Stromal cell of bone marrow (primary cell): ENCODE measurements at regions not wholly inside any gene's neighbourhood (a gene's known extent, or its start where the extent isn't known, plus 50 kb on each side); places are given as distances from the start of the nearest gene placed in this dataset.
"Not testable (repeated sequence)": the region's sequence is repeated elsewhere in the genome, so short reads cannot be mapped to it uniquely, and the experiment has no call there.

Experiments
- DNase-seq: peaks from one replicate; pipeline ENCODE4 v3.0.0-alpha.2; 2012; ENCODE audit warnings: low read depth

GRCh38 chr1:18561967-18562366 is 68.7 kb upstream of the PAX7 start:
- DNase-seq, result no peak

GRCh38 chr1:18564676-18565075 is 66.0 kb upstream of the PAX7 start:
- no peak for DNase-seq

- DNase-seq, result no peak
Measured at GRCh38 chr1:18565321-18565720, 65.3 kb upstream of the PAX7 start.

- DNase-seq, result no peak
Measured at GRCh38 chr1:18568489-18568888, 62.2 kb upstream of the PAX7 start.

- no peak for DNase-seq
Measured at GRCh38 chr1:18569251-18569650, 61.4 kb upstream of the PAX7 start.

- DNase-seq, result no peak
Measured at GRCh38 chr1:18569811-18570545, 60.7 kb upstream of the PAX7 start.

DNA sequence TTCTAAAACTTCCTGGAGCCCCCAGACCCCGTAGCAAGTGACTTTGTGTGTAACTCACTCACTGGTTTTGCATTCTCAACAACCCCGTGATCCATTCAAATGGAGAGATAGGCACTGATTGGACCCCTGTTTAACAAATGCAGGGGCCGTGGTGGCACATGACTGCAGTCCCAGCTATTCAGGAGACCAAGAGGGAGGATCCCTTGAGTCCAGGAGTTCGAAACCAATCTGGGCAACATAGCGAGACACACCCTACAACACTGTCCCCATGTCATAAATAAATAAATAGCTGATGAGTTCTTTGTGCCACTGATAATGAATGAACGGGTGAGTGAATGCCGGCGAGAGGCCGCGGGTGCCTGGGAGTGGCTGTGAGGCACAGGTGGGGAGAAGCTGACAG is 59.4 kb upstream of the PAX7 start:
- DNase-seq, result no peak

- DNase-seq, result no peak
Measured at GRCh38 chr1:18572022-18572880, 58.4 kb upstream of the PAX7 start.

DNA sequence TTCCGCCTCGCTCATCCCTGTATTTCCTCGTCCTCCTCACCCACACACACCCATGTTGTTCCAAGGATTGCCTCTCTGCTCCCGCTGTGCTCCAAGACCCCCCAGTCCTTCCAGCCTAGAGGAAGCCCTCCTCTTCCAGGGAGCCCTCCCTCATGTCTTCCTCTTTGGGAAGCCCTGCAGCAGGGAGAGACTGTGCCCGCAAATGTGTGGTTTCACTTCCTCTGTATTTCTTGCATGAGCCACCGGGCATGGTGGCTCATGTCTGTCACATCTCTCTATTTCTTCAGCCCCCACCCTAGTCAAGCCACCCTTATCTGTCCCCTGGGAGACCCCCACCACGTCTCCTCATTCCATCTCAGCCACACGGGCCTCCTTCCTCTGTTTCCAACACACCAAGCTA is 57.5 kb upstream of the PAX7 start:
- no peak for DNase-seq

GRCh38 chr1:18574754-18575153 is 55.9 kb upstream of the PAX7 start:
- DNase-seq, result no peak

DNA sequence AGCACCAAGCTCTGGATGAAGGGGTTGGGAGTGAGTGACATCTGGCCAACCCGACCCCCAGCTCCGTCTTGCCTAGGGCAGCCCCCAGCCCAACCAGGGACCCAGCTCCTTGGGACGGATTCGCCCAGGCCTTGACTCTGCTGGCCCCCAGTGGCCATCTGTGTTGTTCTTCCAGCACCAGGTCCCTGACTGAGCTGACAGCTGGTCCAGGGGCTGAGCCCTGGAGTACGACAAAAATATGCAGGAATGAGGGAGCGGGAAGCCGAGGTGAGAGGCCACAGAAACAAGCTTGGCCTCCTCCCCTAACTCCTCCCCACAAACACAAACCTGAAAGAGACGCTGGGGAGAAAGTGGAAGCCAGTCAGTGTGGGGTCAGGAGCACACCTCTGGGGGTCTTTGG is 55.0 kb upstream of the PAX7 start:
- DNase-seq, result no peak

DNA sequence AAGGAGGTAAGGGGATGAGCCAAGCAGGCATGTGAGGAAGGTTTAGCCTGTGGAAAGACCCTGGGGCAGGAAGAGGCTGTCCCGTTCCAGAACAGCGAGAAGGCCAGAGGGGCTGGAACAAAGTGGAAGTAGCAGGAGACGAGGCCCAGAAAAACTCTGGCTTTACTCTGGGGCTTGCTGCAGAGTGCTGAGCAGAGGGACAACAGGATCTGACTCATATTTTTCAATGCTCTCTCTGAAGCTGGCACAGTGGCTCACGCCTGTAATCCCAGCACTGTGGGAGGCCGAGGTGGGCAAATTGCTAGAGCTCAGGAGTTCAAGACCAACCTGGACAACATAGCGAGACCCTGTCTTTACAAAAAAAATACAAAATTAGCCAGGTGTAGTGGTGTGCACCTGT is 52.4 kb upstream of the PAX7 start:
- DNase-seq, result no peak

GRCh38 chr1:18579267-18579666 is 51.4 kb upstream of the PAX7 start:
- DNase-seq, result not testable (repeated sequence)

DNA sequence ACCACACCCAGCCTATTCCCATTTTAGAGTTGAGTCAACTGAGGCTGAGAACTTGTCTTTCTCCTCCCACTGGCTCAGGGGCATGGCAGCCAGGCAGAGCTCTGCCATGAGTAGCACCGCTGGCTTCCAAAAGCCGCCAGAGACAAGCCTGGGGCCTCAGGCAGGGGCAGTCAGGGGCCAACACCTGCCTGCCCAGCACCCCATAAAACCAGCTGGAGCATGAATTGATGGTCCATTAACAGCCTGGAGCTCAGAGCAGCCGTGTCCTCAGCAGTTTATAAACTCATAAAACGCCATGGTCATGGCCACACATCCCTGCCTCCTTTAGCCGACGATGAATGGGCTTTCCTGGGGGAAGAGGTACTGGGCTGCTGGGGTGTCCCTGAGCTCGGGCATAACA is 50.6 kb upstream of the PAX7 start:
- DNase-seq, result no peak

- DNase-seq, result no peak
Measured at GRCh38 chr1:18580691-18581419, 49.8 kb upstream of the PAX7 start.
